HEK293 (cell line): ENCODE measurements at regions not wholly inside any gene's neighbourhood (a gene's known extent, or its start where the extent isn't known, plus 50 kb on each side); places are given as distances from the start of the nearest gene placed in this dataset.

Source experiments
- GLIS2 ChIP-seq: fragments of 450-650 bp; formaldehyde crosslinking; IDR thresholded peaks from 2 replicates; pipeline ENCODE4 v1.5.1; 2016; ENCODE audit warnings: missing biosample characterization, missing genetic modification characterization
- PBX3 ChIP-seq: sonication (generic); formaldehyde crosslinking; IDR thresholded peaks from 2 replicates; pipeline ENCODE4 v1.8.1; 2022; ENCODE audit warnings: mild to moderate bottlenecking, moderate library complexity, missing genetic modification reagents
- SETDB1 ChIP-seq: IDR thresholded peaks from one replicate; pipeline ENCODE4 v1.6.1; 2017; ENCODE audit warnings: mild to moderate bottlenecking, low read length, moderate library complexity, mixed read lengths; ENCODE audit not compliant: insufficient read length
- YY1 ChIP-seq: fragments of 450-650 bp; formaldehyde crosslinking; IDR thresholded peaks from 2 replicates; pipeline ENCODE4 v1.5.1; 2018; ENCODE audit warnings: missing biosample characterization, missing genetic modification characterization
- ZNF157 ChIP-seq: fragments of 450-650 bp; formaldehyde crosslinking; IDR thresholded peaks from 2 replicates; pipeline ENCODE4 v1.5.1; 2016; ENCODE audit warnings: missing biosample characterization, missing genetic modification characterization
- ZNF518A ChIP-seq: fragments of 450-650 bp; formaldehyde crosslinking; conservative IDR thresholded peaks from 2 replicates; pipeline ENCODE4 v1.5.1; 2016; ENCODE audit warnings: low read depth, missing biosample characterization, missing genetic modification characterization
- ZNF549 ChIP-seq: fragments of 450-650 bp; IDR thresholded peaks from 2 replicates; pipeline ENCODE4 v1.5.1; 2018; ENCODE audit warnings: missing biosample characterization, missing genetic modification characterization, mild to moderate bottlenecking, inconsistent platforms, moderate library complexity
- ZNF707 ChIP-seq: fragments of 450-650 bp; formaldehyde crosslinking; IDR thresholded peaks from 2 replicates; pipeline ENCODE4 v1.5.1; 2016; ENCODE audit warnings: missing biosample characterization, missing genetic modification characterization
- ZNF768 ChIP-seq: fragments of 450-650 bp; formaldehyde crosslinking; IDR thresholded peaks from 2 replicates; pipeline ENCODE4 v1.5.1; 2018; ENCODE audit warnings: missing biosample characterization, mild to moderate bottlenecking, missing genetic modification characterization
- TF ChIP-seq, protein P1 (sequence below): fragments of 450-650 bp; formaldehyde crosslinking; IDR thresholded peaks from 2 replicates; pipeline ENCODE4 v1.5.1; 2016; ENCODE audit warnings: missing biosample characterization, missing genetic modification characterization
- TF ChIP-seq, protein P2 (sequence below): fragments of 450-650 bp; formaldehyde crosslinking; IDR thresholded peaks from 2 replicates; pipeline ENCODE4 v1.5.1; 2016; ENCODE audit warnings: missing biosample characterization, missing genetic modification characterization

- no peak for TF ChIP-seq ZNF707 (tag by site-specific recombination)
- TF ChIP-seq, protein P1, sequence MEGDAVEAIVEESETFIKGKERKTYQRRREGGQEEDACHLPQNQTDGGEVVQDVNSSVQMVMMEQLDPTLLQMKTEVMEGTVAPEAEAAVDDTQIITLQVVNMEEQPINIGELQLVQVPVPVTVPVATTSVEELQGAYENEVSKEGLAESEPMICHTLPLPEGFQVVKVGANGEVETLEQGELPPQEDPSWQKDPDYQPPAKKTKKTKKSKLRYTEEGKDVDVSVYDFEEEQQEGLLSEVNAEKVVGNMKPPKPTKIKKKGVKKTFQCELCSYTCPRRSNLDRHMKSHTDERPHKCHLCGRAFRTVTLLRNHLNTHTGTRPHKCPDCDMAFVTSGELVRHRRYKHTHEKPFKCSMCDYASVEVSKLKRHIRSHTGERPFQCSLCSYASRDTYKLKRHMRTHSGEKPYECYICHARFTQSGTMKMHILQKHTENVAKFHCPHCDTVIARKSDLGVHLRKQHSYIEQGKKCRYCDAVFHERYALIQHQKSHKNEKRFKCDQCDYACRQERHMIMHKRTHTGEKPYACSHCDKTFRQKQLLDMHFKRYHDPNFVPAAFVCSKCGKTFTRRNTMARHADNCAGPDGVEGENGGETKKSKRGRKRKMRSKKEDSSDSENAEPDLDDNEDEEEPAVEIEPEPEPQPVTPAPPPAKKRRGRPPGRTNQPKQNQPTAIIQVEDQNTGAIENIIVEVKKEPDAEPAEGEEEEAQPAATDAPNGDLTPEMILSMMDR (tag by site-specific recombination): no peak
- TF ChIP-seq ZNF518A (tag by site-specific recombination): no peak
- TF ChIP-seq YY1 (tag by site-specific recombination): no peak
- no peak for TF ChIP-seq ZNF157
- TF ChIP-seq, protein P2, sequence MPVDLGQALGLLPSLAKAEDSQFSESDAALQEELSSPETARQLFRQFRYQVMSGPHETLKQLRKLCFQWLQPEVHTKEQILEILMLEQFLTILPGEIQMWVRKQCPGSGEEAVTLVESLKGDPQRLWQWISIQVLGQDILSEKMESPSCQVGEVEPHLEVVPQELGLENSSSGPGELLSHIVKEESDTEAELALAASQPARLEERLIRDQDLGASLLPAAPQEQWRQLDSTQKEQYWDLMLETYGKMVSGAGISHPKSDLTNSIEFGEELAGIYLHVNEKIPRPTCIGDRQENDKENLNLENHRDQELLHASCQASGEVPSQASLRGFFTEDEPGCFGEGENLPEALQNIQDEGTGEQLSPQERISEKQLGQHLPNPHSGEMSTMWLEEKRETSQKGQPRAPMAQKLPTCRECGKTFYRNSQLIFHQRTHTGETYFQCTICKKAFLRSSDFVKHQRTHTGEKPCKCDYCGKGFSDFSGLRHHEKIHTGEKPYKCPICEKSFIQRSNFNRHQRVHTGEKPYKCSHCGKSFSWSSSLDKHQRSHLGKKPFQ (tag by site-specific recombination): no peak
- TF ChIP-seq PBX3: no peak
- TF ChIP-seq ZNF549 (tag by site-specific recombination): no peak
- TF ChIP-seq SETDB1: no peak
- TF ChIP-seq ZNF768: no peak
- TF ChIP-seq GLIS2: no peak
These were observed 124.9 kb downstream of the NPY start for GRCh38 chr7:24408798-24409430.
